ENCODE measurements at regions not wholly inside any gene's neighbourhood (a gene's known extent, or its start where the extent isn't known, plus 50 kb on each side); places are given as distances from the start of the nearest gene placed in this dataset.
"Not testable (repeated sequence)": the region's sequence is repeated elsewhere in the genome, so short reads cannot be mapped to it uniquely, and the experiment has no call there.

DNA sequence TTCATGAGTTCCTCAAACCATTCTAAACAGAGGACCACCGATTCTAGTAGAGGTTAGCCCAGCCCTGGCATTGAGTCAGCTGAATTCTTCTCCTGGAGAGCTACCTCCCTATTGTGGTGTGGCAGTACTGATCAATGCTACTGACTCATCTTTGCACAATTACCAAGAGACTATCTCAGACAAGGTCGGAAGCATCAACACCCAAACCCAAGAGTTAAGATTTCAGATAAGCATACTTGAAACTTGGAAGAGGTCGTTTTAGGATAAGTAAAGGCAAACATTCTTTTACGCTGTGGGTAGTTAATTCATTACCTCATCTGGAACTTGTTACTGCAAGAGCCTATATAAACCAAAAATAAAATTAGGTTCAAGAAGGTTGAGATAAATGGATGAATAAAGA, 154.6 kb upstream of the NRBF2 start:
- Histone ChIP-seq H3K36me3 (replicated peaks in 1 of 2) (no peaks in the 10 kb centered on the region), H3K4me3 (no peak overlapping the region), H3K27ac (no peak overlapping the region), H3K4me1 (replicated peaks in 1 of 2) (no peaks in the 10 kb centered on the region), H3K9me3 (replicated peaks in 1 of 3) (no peaks in the 10 kb centered on the region), H3K27me3 (no peaks in the 10 kb centered on the region)
- no peak for DNase-seq
- intact Hi-C loops (cut with DNase I) = no loop called here
- 74 to 83% (median 79%) methylated on average over 4 of the region's 4 CpGs for WGBS, 4 donors
- TF ChIP-seq, protein P1, sequence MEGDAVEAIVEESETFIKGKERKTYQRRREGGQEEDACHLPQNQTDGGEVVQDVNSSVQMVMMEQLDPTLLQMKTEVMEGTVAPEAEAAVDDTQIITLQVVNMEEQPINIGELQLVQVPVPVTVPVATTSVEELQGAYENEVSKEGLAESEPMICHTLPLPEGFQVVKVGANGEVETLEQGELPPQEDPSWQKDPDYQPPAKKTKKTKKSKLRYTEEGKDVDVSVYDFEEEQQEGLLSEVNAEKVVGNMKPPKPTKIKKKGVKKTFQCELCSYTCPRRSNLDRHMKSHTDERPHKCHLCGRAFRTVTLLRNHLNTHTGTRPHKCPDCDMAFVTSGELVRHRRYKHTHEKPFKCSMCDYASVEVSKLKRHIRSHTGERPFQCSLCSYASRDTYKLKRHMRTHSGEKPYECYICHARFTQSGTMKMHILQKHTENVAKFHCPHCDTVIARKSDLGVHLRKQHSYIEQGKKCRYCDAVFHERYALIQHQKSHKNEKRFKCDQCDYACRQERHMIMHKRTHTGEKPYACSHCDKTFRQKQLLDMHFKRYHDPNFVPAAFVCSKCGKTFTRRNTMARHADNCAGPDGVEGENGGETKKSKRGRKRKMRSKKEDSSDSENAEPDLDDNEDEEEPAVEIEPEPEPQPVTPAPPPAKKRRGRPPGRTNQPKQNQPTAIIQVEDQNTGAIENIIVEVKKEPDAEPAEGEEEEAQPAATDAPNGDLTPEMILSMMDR (IDR thresholded peaks at IDR 0.05) = no peak
- no peak for TF ChIP-seq POLR2A (IDR thresholded peaks at IDR 0.05)

DNA sequence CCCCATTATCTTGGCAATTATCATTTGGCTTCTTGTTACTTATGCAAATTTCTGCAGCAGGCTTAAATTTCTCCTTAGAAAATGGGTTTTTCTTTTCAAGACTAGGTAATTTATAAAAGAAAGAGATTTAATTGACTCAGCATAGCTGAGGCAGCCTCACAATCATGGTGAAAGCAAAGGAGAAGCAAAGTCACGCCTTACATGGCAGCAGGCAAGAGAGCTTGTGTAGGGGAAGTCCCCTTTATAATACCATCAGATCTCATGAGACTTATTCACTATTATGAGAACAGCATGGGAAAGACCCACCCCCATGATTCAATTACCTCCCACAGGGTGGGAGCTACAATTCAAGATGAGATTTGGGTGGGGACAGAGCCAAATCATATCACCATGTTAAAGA, 158.3 kb upstream of the NRBF2 start:
- H3K4me1 ChIP-seq (replicated peaks in 1 of 2); H3K36me3 ChIP-seq (replicated peaks in 1 of 2); intact Hi-C loops (cut with DNase I); H3K4me3 ChIP-seq; DNase-seq; H3K27me3 ChIP-seq; H3K27ac ChIP-seq; H3K9me3 ChIP-seq (replicated peaks in 1 of 3): not testable (repeated sequence)
- 71 to 79% (median 73%) methylated on average over 1 of the region's 1 CpG for WGBS, 4 donors

DNA sequence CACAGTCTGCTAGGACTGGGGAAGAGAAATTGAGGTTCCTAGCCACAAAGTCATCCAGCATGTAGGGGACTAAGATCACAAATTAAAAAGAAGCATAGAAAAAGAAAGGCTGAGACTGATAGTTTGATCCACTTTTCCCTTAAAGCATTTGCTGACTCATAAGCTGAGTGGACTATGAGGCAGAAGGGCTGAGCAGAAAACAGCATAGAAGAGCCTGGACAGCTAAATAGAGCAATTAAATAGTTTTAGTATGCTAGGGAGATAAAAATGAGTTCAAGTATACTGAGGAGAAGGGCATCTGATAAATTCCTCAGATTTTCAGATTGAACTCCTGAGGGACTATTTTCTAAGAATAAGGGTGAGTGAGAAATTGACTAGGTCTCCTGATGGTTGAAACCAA, 155.9 kb upstream of the EGR2 start:
- Histone ChIP-seq H3K27ac (no peak overlapping the region), H3K9me3 (replicated peaks in 1 of 3) (no peaks in the 10 kb centered on the region), H3K4me1 (replicated peaks in 1 of 2) (no peaks in the 10 kb centered on the region), H3K4me3 (no peak overlapping the region), H3K36me3 (replicated peaks in 1 of 2) (no peaks in the 10 kb centered on the region), H3K27me3 (no peaks in the 10 kb centered on the region)
- intact Hi-C loops (cut with DNase I) = no loop called here
- TF ChIP-seq POLR2A (IDR thresholded peaks at IDR 0.05) = no peak
- TF ChIP-seq, protein P1 (IDR thresholded peaks at IDR 0.05) = no peak
- DNase-seq = no peak

DNA sequence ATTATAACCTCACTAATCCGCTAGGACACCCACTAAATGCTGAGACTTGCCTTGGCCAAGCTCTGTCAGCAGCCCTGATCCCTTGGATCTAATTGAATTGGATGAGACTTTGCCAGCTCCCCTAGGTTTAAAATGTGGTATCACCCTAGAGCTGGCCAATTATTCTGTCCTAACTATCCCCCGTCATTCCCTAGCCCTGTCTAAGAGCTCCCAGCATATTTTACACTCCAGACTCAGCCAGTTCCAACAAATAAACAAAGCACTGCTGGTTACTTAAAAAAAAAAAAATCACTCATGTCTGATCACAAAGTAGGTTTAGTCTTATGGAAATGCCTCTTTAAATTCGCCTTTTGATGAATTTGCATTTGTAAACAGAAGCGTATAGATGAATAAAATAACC, 147.9 kb upstream of the EGR2 start:
- Histone ChIP-seq H3K9me3 (replicated peaks in 1 of 3) (no peaks in the 10 kb centered on the region), H3K4me3 (no peak overlapping the region), H3K36me3 (replicated peaks in 1 of 2) (no peaks in the 10 kb centered on the region), H3K27ac (no peak overlapping the region), H3K27me3 (no peaks in the 10 kb centered on the region), H3K4me1 (replicated peaks in 1 of 2) (no peaks in the 10 kb centered on the region)
- intact Hi-C loops (cut with DNase I) = no loop called here
- TF ChIP-seq, protein P1 (IDR thresholded peaks at IDR 0.05) = no peak
- no peak for TF ChIP-seq POLR2A (IDR thresholded peaks at IDR 0.05)
- DNase-seq = no peak
- 77 to 82% (median 77%) methylated on average over 4 of the region's 4 CpGs for WGBS, 4 donors

DNA sequence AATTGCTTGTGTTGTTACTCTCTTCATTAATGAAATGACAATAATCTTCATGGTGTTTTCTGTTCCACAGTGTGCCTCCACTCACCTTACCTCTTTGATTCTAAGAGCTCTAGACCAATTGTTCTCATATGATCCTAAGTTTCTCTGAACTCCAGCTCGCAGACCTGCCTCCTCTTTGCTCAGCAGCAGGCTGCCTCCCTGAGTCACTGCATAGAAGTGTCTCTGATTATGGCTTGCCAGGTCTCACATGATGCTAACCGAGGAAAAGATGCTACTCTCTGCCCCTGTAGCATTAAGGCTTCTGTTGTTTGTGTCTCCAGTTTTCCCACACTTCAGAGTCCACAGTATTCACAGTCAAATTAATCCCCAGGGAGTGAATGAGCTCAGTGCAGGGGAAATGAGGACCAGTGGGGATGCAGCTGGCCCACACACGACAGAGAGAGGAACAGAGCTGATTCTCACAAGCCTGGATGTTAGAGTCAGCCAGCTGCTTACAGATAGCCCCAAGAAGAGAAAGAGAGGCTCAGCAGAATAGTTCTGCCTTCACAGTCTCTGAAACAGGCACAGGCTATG, 145.9 kb upstream of the EGR2 start:
- TF ChIP-seq POLR2A (IDR thresholded peaks at IDR 0.05) = no peak
- TF ChIP-seq, protein P1 (IDR thresholded peaks at IDR 0.05) = no peak
- no peak for DNase-seq
- Histone ChIP-seq H3K9me3 (replicated peaks in 1 of 3) (no peaks in the 10 kb centered on the region), H3K27ac (no peak overlapping the region), H3K4me3 (no peak overlapping the region), H3K4me1 (replicated peaks in 1 of 2) (no peaks in the 10 kb centered on the region), H3K27me3 (no peaks in the 10 kb centered on the region), H3K36me3 (replicated peaks in 1 of 2) (no peaks in the 10 kb centered on the region)
- intact Hi-C loops (cut with DNase I) = no loop called here
- 37 to 42% (median 40%) methylated on average over 2 to 3 of the region's 3 CpGs for WGBS, 4 donors

Measured in adrenal gland (tissue), 9 donors.